Erythroblast (primary cell): ENCODE measurements at regions not wholly inside any gene's neighbourhood (a gene's known extent, or its start where the extent isn't known, plus 50 kb on each side); places are given as distances from the start of the nearest gene placed in this dataset.

ENCODE experiments used
- GATA1 ChIP-seq: IDR thresholded peaks from 2 replicates; pipeline ENCODE4 v1.6.1; 2011; ENCODE audit warnings: low read depth, mild to moderate bottlenecking, control low read depth, low read length, moderate library complexity
- POLR2A ChIP-seq: IDR thresholded peaks from 2 replicates; pipeline ENCODE4 v1.6.1; 2011; ENCODE audit warnings: mild to moderate bottlenecking, low read length

- TF ChIP-seq POLR2A (no peak), GATA1 (no peak)
Measured at GRCh38 chr13:31895691-31896090, 135.9 kb upstream of the FRY start.
